ENCODE measurements at regions not wholly inside any gene's neighbourhood (a gene's known extent, or its start where the extent isn't known, plus 50 kb on each side); places are given as distances from the start of the nearest gene placed in this dataset.

GRCh38 chr11:95365348-95365747 lies 134.3 kb upstream of the SESN3 start:
- Histone ChIP-seq H3K27ac (no peak overlapping the region), H3K9me3 (no peaks in the 10 kb centered on the region), H3K9ac (ENCODE audit: low read depth in 2 of 2, low read length in 2 of 2) (no peak overlapping the region), H3K4me1 (no peaks in the 10 kb centered on the region), H3K27me3 (no peaks in the 10 kb centered on the region), H3K36me3 (no peaks in the 10 kb centered on the region), H3K4me3 (no peak overlapping the region)
- no peak for DNase-seq
- no peak for TF ChIP-seq CTCF (IDR thresholded peaks at IDR 0.05)
- intact Hi-C loops (cut with DNase I) = no loop called here

- Histone ChIP-seq H3K9ac (ENCODE audit: low read depth in 2 of 2, low read length in 2 of 2) (no peak overlapping the region), H3K9me3 (no peaks in the 10 kb centered on the region), H3K27ac (no peak overlapping the region), H3K36me3 (no peaks in the 10 kb centered on the region), H3K27me3 (no peaks in the 10 kb centered on the region), H3K4me1 (no peaks in the 10 kb centered on the region), H3K4me3 (no peak overlapping the region)
- intact Hi-C loops (cut with DNase I) = no loop called here
- no peak for DNase-seq
- no peak for TF ChIP-seq CTCF (IDR thresholded peaks at IDR 0.05)
Observed at GRCh38 chr11:95364324-95365295, 133.6 kb upstream of the SESN3 start.

DNA sequence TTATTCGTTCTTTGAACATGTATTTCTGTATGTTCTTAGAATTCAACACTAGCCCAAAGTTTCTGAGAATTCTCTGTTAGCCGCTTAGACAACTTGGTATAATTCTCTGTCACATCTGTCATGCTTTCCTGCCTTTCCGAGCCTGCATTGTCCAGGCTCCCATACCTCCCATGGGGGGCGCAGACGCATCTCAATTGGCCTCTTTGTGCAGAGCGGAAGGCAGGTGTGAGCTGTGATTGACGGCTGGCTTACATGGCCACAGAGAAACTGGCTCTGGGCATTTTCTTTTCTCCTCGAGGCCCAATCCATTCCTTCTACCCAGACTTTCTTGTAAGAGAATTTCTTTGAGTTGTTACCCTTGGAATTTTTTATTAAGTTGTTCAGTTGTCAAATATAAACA lies 132.7 kb upstream of the SESN3 start:
- intact Hi-C loops (cut with DNase I) = no loop called here
- no peak for TF ChIP-seq CTCF (IDR thresholded peaks at IDR 0.05)
- DNase-seq = no peak
- Histone ChIP-seq H3K9ac (ENCODE audit: low read depth in 2 of 2, low read length in 2 of 2) (no peak overlapping the region), H3K27ac (no peak overlapping the region), H3K4me3 (no peak overlapping the region), H3K27me3 (no peaks in the 10 kb centered on the region), H3K9me3 (no peaks in the 10 kb centered on the region), H3K36me3 (no peaks in the 10 kb centered on the region), H3K4me1 (no peaks in the 10 kb centered on the region)

- Histone ChIP-seq H3K9ac (ENCODE audit: low read depth in 2 of 2, low read length in 2 of 2) (no peak overlapping the region), H3K27ac (no peak overlapping the region), H3K4me3 (no peak overlapping the region), H3K36me3 (no peaks in the 10 kb centered on the region), H3K27me3 (no peaks in the 10 kb centered on the region), H3K4me1 (no peaks in the 10 kb centered on the region), H3K9me3 (no peaks in the 10 kb centered on the region)
- intact Hi-C loops (cut with DNase I) = no loop called here
- no peak for TF ChIP-seq CTCF (IDR thresholded peaks at IDR 0.05)
- DNase-seq = no peak
Observed at GRCh38 chr11:95363164-95363563, 132.2 kb upstream of the SESN3 start.

- Histone ChIP-seq H3K27me3 (no peaks in the 10 kb centered on the region), H3K9me3 (no peaks in the 10 kb centered on the region), H3K4me1 (no peaks in the 10 kb centered on the region), H3K9ac (ENCODE audit: low read depth in 2 of 2, low read length in 2 of 2) (no peak overlapping the region), H3K4me3 (no peak overlapping the region), H3K36me3 (no peaks in the 10 kb centered on the region), H3K27ac (no peak overlapping the region)
- no peak for DNase-seq
- intact Hi-C loops (cut with DNase I) = no loop called here
- no peak for TF ChIP-seq CTCF (IDR thresholded peaks at IDR 0.05)
Observed at GRCh38 chr11:95361180-95361579, 130.2 kb upstream of the SESN3 start.

All from colonic mucosa (tissue), 4 donors.